Stimulated activated CD8-positive, alpha-beta memory T cell treated with anti-CD3 and anti-CD28 coated beads, Interleukin-7, amount 100 ng/mL, for 4 hours (primary cell): ENCODE measurements at regions not wholly inside any gene's neighbourhood (a gene's known extent, or its start where the extent isn't known, plus 50 kb on each side); places are given as distances from the start of the nearest gene placed in this dataset.

ENCODE experiments used
- DNase-seq, 2 donors: peaks; one replicate each; pipeline ENCODE4 v3.0.0-alpha.2; 2020; ENCODE audit warnings: low read depth in 2 of 2

DNA sequence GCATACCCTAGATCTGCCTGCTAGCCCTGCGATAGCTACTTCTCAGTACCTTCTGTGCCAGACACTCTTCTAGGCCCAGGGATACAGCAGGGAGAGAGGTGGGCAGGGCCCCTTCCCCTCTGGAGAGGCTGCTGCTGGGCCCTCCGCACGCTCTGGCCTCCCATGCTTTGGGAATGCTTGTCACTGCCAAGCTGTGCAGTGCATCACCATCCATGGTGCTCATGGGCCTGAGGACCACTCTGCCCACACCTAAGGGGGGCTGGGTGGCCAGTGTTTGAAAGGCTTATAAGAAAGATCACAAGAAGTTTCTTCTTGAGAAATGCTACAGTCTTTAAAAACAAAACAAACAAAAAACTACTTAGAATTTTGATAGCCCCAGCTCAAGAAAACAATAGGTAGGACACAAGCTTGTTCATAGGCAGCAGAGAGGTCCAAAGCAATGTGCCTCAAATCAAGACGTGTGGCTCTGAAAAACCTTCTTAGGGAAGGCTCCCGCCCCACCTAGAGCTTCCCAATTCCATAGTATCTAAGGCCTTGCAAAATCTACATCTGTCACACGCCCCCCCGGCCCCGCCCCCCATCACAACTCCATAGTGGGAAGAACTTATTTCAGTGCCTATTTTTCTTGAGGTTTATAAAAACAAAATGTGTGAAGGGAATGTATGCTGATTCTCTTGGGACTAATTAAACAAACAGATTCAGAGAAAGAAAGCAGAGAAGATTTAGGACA, 145.8 kb downstream of the TM9SF2 start:
- DNase-seq: no peak

DNA sequence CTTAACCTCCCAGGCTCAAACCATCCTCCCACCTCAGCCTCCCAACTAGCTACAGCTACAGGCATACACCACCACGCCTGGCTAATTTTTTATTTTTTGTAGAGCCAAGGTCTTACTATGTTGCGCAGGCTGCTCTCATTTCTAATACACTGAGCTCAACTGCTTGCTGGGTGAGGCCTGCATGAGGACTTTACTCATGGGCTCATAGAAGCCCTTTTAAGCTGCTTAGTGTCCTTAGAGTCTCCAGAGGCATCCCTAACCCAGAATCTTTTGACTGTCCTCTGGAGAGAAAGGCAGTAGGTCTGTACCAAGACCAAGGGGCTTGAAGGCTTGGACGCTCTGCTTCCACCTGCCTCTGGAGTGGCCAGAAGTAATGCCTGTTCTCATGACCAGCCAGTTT, 141.6 kb downstream of the TM9SF2 start:
- DNase-seq: no peak

DNA sequence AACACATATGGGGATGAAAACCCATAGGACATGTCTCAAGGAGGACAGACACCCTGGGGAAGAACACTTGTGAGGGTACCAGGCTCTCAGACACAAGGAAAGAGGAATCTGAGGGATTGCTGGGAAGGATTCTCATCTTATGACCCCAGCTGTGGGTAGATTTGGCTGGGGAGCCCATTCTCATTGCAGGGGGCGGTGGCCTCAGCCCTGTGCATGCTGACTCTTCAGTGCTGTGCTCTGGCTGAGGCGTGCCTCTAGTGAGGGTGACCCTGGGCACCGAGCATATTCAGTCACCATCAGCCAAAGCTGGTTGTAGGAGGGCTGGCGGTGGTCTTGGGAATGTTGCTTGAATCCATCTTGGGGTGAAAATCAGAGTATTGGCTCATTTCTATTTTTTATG, 140.7 kb downstream of the TM9SF2 start:
- no peak for DNase-seq

DNA sequence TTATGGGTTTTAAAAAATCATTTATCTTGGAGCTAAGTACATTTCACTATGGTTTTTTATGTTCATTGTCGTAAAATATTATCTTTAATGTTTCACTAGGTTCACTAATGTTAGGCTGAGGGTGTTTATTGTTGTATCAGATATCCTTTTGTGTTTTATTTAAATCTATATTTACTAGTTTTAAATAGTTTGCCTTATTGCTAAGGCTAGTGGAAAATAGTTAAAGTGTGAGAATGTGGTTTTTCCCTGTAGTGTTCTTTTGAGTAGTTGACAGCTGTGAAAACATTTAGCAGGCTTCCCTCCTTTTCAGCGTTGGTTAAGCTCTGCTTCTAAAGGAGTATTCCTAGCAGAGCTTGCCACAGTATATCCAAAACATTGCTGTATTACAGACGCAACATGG, 139.0 kb downstream of the TM9SF2 start:
- DNase-seq: no peak

DNA sequence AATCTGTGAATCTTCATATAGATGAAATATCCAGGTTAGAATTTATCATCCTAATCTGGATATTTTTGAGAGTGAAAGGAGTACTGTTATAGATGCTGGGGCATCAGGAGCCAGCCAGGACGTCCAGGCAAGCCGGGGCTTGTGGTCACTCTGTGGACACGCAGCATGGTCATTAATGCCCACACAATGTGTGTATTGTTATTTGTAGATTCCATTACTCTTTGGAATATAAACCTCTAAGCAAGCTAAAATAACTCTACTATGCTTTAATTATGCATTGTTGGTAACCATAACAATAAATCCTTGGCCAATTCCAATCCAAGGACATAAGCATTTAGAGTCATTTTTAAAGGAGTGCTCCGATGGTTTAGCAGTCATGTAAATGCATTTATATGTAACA, 137.9 kb downstream of the TM9SF2 start:
- DNase-seq: no peak

DNA sequence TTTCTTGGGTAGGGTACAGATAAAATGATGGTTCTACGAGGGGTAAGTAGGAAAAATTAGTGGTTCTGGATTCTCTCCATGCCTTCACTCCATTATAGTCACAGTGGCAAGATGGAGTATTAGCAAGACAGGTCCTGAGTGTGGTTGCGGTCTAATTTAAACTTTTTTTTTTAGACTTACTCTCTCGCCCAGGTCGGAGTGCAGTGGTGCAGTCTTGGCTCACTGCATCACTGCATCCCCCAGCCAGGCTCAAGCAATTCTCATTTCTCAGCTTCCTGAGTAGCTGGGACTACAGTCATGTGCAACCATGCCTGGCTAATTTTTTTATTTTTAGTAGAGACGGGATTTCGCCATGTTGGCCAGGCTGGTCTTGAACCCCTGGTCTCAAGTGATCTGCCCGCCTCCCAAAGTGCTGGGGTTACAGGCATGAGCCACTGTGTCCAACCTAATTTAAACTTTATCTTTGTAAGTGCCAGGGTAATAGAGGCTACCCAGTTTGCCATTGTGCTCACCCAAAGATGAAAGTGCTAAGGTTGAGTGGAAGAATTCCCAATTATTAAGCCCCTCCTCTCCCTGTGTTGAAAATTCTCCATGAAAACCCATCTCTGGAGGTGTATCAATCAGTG, 135.6 kb downstream of the TM9SF2 start:
- DNase-seq: no peak

DNA sequence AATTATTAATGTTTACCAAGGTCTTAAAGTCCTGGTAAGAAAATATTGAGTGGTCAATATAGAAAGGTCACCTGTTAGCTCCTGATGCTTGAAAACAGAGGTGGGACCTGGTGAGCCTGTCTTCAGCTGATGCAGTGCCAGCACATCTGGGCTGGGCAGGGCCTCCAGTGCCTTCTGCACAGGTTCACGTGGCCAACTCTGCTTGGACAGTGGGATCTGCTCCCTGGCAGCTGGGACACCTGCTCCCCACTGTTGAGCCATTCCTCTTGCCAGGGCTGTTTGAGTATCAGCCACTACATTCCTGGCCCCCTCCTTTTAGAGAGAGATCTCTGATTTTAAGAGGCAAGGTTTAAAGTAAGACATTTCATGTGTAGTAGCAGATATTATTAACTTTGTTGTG, 135.0 kb downstream of the TM9SF2 start:
- DNase-seq: no peak

DNA sequence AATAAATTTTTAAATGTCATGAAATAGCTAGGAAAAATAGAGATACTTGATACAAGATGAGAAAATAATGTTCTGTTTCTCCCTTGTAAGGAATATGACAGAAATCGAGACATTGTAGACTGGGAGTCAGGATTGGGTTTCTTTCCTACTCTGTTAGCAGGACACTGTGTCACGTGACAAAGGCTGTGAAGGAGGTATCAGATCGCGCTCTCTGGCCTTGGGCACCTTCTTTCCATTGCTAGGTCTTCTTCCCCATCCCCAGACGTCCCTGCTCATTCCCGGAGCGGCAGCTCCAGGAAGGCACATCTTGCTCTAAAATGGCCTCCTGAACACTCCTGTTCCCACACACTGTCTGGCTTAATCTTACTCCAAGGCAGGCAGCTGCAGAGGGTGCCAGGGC, 133.4 kb downstream of the TM9SF2 start:
- DNase-seq: no peak

DNA sequence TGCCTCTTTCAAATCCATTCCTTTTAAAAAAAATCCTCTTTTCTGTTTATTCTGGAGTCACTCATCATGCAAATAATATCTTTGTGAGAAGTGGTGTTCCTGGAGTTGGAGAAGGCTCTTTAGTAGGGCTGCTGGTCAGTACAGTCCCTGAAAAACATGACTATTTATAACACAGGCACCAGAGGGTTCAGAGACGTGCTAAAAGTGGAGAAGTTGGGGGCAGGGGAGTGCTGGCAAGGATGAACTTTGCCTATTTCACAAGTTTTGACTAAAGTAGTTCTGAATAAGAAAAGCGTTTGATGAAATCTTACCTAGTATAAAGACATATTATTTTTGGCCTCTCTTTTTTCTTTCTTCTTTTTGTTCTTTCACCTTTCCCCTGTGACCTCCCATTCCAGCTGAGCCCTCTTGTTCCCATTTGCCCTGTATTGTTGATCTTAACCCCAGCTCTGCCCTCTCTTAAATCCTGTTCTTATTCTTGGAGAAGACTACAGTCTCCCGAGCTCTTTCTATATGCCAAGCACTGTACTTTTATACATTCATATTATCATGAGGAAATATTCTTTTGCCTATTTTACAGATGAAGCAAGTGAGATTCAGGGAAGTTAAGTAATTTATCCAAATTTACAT, 129.1 kb downstream of the TM9SF2 start:
- DNase-seq: no peak

DNA sequence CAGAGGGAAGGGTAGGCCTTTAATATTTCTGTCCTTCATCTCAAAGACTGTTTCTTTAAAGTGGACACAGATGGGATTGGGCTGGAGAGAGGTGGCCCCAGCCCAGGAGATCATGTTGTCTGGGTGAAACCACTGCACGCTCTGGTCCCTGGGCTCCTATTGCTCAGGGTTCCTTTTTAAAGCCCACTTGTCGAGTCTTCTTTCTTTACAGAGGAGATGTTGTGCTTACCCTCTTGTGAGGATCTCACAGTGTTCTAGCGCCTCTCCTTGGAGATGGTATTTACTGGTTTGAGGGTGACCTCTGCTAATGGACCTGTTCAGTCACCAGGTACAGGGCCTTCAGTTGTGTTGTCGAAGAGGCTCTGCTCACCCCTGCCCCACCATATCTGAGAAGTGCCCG, 128.4 kb downstream of the TM9SF2 start:
- DNase-seq: no peak

DNA sequence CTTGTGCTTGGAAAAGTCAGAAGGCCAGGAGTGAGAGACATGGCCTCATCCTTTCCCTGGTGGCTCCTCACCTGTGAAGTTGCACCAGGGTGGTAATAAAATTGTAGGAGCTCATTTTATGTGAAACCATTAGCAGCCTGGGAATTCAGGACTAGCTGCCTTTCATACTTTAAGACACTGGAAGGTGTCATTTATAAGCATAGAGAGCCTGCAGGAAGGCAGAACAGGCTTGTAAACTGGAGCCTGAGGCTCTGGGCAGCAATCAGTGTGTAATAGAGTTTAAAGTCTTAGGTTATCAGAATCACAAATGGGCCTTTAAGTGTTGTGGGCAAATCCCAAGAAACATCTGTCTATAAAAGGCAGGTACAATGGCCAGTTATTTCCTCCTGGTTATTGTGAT, 127.2 kb downstream of the TM9SF2 start:
- no peak for DNase-seq

DNA sequence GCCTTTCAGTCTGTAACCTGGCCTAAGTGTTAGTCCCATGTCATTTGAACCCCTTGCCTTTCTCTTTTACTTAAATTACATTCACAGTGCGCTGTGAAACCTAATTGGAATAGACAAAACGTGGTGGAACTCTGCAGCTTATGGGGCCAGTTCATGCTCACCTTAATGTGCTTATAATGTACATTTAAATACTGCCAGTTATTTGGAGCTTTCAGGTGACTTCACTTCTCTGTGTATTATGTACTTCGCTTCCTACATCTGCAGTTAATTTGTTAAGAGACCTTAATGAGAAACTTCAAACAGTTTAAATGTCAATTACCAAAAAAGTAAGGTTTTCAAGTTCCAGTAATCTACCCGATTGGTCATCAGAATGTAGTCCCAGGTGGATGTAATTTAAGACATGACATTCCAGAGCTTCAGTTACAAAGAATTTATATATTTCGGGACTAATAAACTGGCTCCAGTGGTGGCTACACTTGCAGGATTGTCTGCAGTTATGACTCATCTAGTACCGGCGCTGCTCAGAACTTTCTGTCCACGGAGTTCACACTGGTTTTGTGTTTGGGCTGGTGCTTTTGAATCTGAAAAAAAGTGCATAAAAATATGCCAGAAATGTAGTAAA, 125.3 kb downstream of the TM9SF2 start:
- no peak for DNase-seq

DNA sequence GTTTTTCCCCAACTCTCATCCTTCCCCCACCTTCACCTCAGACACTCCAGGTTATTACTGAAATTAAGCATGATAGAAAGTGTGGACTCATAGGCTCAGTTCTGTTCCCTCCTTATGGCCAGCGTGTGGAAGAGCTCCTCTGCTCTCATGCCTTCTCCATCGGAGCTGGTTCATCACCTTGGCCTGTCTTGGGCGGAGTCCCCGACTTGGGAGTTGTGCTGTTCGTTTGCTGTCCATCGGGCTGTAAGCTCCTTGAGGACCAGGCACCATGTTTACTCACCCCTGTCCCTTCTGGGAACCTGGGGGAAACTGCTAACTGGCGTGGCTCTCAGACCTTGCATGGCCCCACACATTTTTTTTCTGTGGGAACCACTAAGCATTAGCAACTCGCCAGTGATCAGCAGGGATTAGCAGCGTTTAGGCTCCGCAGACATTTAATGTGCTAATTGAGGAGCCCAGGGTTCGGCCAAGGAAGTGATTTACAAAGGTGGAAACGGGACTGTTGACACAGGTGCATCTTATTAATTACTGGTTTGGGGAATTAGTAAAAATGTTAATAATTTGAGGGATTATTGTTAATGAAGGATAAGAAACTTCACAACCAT, 123.8 kb downstream of the TM9SF2 start:
- DNase-seq: no peak

DNA sequence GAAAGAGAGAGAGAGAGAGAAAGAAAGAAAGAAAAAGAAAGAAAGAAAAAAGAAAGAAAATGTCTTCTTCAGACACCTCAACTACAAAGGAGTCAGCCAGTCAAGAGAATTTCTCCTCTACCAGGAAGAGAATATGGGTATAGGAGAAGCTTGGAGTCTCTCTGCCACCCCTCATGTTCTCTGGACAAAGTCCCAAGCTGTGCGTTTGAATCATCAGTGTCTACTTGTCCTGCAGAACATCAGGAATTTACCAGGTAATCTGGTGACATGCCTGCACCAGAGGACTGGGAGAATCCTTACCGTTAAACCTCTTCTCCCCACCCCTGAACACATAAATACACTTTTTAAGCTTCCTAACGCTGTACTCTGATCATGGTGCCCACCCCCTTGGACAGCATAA, 119.5 kb downstream of the TM9SF2 start:
- no peak for DNase-seq

DNA sequence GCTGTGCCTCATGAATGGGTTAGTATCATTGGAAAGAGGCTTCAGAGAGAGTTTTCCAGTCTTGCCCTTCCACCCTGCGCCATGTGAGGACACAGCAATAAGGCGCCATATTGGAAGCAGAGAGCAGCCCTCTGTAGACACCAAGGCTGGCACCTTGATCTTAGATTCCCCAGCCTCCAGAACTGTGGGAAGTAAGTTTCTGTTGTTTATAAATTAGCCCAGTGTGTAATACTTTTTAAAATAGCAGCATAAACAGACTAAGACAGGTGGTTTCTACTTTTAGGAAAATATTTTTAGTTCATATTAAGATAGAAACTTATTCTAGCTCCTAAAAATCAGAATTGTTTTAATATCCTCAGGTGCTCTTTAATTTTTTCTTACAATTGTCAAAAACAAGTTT, 117.9 kb downstream of the TM9SF2 start:
- DNase-seq: no peak

DNA sequence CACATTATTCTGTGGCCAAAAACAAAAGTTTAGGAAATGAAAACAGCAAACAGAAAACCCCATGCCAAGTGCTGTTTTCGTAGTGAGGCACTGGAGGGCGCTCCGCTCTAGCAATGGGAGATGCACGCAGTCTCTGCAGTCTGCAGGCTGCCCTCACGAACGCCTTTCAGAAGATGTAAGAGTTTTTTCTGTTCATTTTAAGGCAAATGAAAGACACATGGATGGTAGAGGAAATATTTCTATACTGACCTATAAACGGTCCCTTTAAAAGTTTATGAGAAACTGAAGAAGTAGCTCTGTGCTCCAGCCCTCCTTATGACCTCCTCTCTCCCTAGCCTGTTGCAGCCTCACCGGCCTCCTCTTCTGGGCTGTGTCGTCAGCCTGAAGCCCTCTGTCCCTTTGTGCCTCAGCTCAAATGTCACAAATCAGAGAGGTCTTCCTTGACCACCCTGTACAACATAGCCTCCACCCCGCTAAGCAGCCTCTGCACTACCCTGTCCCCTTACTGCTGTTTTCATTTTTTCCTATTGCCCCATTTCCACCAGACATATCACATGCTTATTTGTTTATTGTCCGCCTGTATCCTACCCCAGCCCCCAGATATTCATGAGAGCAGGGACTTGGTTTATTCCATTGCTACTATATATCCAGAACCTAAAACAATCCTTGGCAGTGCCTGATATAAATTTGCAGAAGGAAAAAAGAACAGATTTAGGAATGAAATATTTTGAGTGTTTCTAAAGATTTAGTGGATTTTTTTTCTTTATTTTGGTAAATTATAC, 116.4 kb downstream of the TM9SF2 start:
- no peak for DNase-seq

DNA sequence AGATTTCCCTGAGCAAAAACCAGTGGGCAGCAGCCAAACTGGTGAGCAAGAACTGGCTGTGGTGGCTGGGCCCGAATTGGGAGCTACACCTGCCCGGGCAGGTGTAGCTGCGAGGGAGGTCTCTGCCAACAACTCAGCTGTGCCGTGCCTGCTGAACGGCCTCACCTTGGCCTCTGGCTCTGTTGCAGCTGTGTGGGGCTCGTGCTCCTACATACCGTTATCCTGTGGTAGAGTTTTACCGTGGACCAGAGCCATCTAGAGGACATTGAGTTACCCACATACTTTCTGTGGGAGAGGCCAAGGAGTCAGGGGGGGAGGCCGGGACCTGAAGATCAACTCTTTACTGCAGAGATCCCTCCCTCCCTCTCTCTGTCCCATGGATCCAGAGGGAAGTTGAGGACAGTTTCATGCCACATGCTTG, 113.2 kb downstream of the TM9SF2 start:
- DNase-seq: no peak
